Fibroblast of lung (primary cell): ENCODE measurements at regions not wholly inside any gene's neighbourhood (a gene's known extent, or its start where the extent isn't known, plus 50 kb on each side); places are given as distances from the start of the nearest gene placed in this dataset.

Source experiments
- DNase-seq, 2 donors: peaks; one replicate each; pipeline versions ENCODE4 v3.0.0 to v3.0.0-alpha.2; 2010; ENCODE audit warnings: low read depth in 2 of 2
- H2AFZ ChIP-seq: 2 replicates; pipeline ENCODE4 v1.5.1; 2012; ENCODE audit warnings: low read length, control low read depth, inconsistent platforms
- H3K27ac ChIP-seq: 2 replicates; pipeline ENCODE4 v1.5.1; 2011; ENCODE audit warnings: low read length, control low read depth; ENCODE audit not compliant: insufficient read depth
- H3K27me3 ChIP-seq: 2 replicates; pipeline ENCODE4 v1.5.1; 2011; ENCODE audit warnings: mild to moderate bottlenecking, low read length; ENCODE audit not compliant: control insufficient read depth, insufficient read depth
- H3K36me3 ChIP-seq: 2 replicates; pipeline ENCODE4 v1.5.1; 2011; ENCODE audit warnings: low read length; ENCODE audit not compliant: control insufficient read depth, insufficient read depth
- H3K4me1 ChIP-seq: 2 replicates; pipeline ENCODE4 v1.5.1; 2011; ENCODE audit warnings: low read length; ENCODE audit not compliant: control insufficient read depth, insufficient read depth; ENCODE audit errors: extremely low read depth
- H3K4me2 ChIP-seq: 2 replicates; pipeline ENCODE4 v1.5.1; 2011; ENCODE audit warnings: low read length, control low read depth; ENCODE audit not compliant: insufficient read depth; ENCODE audit errors: extremely low read depth
- H3K4me3 ChIP-seq, 4 experiments: fragments of 200-600 bp in 1 of 4; sonication (generic) in 1 of 4; replicated peaks in 1 of 4; 2 replicates each; pipeline ENCODE4 v1.5.1; 2011 to 2016; ENCODE audit warnings: low read length in 4 of 4, low read depth in 3 of 4, mild to moderate bottlenecking in 3 of 4, control low read depth in 2 of 4, inconsistent platforms in 1 of 4, mixed read lengths in 1 of 4; ENCODE audit not compliant: insufficient read depth in 1 of 4; ENCODE audit errors: control extremely low read depth in 1 of 4
- H3K79me2 ChIP-seq: 2 replicates; pipeline ENCODE4 v1.5.1; 2012; ENCODE audit warnings: mild to moderate bottlenecking, low read length, inconsistent platforms; ENCODE audit not compliant: control insufficient read depth, insufficient read depth
- H3K9ac ChIP-seq: 2 replicates; pipeline ENCODE4 v1.5.1; 2011; ENCODE audit warnings: mild to moderate bottlenecking, low read length, control low read depth; ENCODE audit not compliant: insufficient read depth
- H3K9me3 ChIP-seq: 2 replicates; pipeline ENCODE4 v1.5.1; 2012; ENCODE audit warnings: low read depth, low read length; ENCODE audit not compliant: control insufficient read depth, insufficient read depth
- H4K20me1 ChIP-seq: 2 replicates; pipeline ENCODE4 v1.5.1; 2011; ENCODE audit warnings: low read length; ENCODE audit not compliant: control insufficient read depth, insufficient read depth; ENCODE audit errors: extremely low read depth
- EZH2 ChIP-seq: IDR thresholded peaks from 2 replicates; pipeline ENCODE4 v1.5.1; 2012; ENCODE audit warnings: low read length, control low read depth, mild to moderate bottlenecking; ENCODE audit errors: missing control alignments
- TF ChIP-seq, protein P1 (sequence below), 2 donors: IDR thresholded peaks in 1 of 2; conservative IDR thresholded peaks in 1 of 2; 1 replicate in 1 of 2; 2 replicates in 1 of 2; pipeline ENCODE4 v1.5.1; 2011 to 2012; ENCODE audit warnings: low read length in 2 of 2, control low read depth in 1 of 2, inconsistent platforms in 1 of 2, low read depth in 1 of 2, mild to moderate bottlenecking in 1 of 2

DNA sequence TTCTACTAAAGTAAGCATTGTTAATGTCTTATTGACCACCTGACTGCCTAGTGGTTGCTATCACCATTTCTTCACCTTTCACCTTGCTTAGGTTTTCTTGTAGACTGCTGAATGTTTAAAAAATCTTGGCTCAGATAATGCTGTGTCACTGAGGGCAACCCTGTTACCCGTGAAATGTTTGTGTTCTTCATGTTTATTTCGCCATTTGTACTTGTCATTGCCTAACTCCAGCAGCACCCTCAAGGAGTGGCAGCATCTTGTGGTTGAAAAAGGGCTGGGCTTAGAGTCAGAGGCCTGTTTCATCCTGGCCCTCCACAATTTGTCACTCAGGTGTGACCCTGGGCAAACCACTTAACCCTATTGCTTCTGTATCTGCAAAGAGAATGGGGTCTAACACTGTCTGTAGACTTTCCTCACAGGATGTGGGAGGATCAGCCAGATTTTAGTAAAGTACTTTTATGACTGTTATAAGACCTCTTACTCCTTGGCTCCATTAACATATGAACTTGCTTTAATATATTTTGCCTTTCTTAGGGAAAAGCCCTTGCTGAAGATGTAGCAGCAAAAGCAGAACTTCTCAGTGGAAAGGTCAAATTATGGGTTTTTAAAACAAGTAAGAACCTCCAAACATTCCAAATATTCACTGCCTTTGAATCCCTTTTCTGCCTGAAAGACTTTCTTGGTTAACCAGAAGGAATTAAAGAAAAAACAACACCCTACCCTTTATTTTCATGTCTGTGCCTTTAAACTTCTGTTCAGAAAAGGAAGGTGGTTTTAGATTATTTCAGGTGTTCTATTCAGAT, 154.5 kb upstream of the C11orf87 start:
- Histone ChIP-seq H3K4me2 (no peak overlapping the region), H3K79me2 (no peaks in the 10 kb centered on the region), H3K4me1 (no peaks in the 10 kb centered on the region), H3K27ac (no peak overlapping the region), H4K20me1 (no peaks in the 10 kb centered on the region), H3K27me3 (no peaks in the 10 kb centered on the region), H3K36me3 (no peaks in the 10 kb centered on the region), H3K9me3 (no peaks in the 10 kb centered on the region), H3K4me3 (no peak overlapping the region), H3K9ac (no peak overlapping the region), H2AFZ (no peak overlapping the region)
- TF ChIP-seq EZH2 = no peak
- TF ChIP-seq, protein P1, sequence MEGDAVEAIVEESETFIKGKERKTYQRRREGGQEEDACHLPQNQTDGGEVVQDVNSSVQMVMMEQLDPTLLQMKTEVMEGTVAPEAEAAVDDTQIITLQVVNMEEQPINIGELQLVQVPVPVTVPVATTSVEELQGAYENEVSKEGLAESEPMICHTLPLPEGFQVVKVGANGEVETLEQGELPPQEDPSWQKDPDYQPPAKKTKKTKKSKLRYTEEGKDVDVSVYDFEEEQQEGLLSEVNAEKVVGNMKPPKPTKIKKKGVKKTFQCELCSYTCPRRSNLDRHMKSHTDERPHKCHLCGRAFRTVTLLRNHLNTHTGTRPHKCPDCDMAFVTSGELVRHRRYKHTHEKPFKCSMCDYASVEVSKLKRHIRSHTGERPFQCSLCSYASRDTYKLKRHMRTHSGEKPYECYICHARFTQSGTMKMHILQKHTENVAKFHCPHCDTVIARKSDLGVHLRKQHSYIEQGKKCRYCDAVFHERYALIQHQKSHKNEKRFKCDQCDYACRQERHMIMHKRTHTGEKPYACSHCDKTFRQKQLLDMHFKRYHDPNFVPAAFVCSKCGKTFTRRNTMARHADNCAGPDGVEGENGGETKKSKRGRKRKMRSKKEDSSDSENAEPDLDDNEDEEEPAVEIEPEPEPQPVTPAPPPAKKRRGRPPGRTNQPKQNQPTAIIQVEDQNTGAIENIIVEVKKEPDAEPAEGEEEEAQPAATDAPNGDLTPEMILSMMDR (conservative IDR thresholded peaks at IDR 0.05 in 1 of 2, IDR thresholded peaks at IDR 0.05 in 1 of 2; ENCODE audit: low read depth in 1 of 2, low read length in 2 of 2) = no peak
- peak in 1 of 2 donors; percentile 62 for DNase-seq

DNA sequence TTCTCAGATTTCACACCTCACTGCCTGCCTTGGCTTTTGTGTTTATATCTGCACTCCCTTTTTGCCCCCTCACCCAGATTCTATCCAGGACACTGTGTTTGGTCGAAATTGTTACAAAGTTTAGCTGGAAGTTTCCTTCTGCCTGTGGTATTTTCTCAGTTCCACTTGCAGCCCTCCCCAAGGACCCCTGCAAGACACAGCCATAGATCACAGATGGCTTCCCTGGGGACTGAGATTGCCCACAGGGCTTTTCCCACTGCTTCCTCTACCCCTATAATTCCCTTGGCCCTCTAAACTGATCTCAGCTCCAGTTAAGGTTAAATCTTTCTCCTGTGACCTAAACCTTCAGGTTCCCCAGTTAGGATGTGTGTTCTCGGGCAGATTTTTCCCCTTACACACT, 146.1 kb upstream of the C11orf87 start:
- Histone ChIP-seq H3K27me3 (no peaks in the 10 kb centered on the region), H3K79me2 (no peaks in the 10 kb centered on the region), H3K4me2 (no peak overlapping the region), H3K9ac (no peak overlapping the region), H3K4me3 (no peak overlapping the region), H3K4me1 (no peaks in the 10 kb centered on the region), H2AFZ (no peak overlapping the region), H3K9me3 (no peaks in the 10 kb centered on the region), H3K27ac (no peak overlapping the region), H4K20me1 (no peaks in the 10 kb centered on the region), H3K36me3 (no peaks in the 10 kb centered on the region)
- no peak for DNase-seq
- TF ChIP-seq, protein P1 (conservative IDR thresholded peaks at IDR 0.05 in 1 of 2, IDR thresholded peaks at IDR 0.05 in 1 of 2; ENCODE audit: low read depth in 1 of 2, low read length in 2 of 2) = no peak
- TF ChIP-seq EZH2 = no peak

DNA sequence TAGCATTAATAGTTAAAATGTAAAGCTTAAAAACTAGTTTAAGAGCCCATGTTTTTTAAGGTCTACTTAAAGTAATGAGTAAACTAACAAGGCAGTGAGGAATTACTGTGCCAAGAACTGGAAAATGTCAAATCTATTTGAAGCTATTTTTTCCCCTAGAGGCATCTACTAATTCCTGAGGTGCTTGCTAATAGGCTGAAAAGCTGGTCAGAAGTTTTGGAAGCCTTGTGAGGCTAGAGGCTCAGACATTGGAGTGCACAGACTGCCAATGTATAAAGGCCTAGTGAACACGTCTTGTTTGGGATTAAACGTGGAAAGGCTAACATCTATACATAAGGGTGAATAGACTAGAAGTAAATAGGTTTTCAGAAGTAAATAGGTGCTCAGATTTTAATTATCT, 136.5 kb upstream of the C11orf87 start:
- Histone ChIP-seq H3K9ac (no peak overlapping the region), H3K36me3 (no peaks in the 10 kb centered on the region), H2AFZ (no peak overlapping the region), H3K27ac (no peak overlapping the region), H3K27me3 (no peaks in the 10 kb centered on the region), H4K20me1 (no peaks in the 10 kb centered on the region), H3K4me3 (no peak overlapping the region), H3K4me1 (no peaks in the 10 kb centered on the region), H3K4me2 (no peak overlapping the region), H3K9me3 (no peaks in the 10 kb centered on the region), H3K79me2 (no peaks in the 10 kb centered on the region)
- no peak for DNase-seq
- TF ChIP-seq EZH2 = no peak
- TF ChIP-seq, protein P1 (conservative IDR thresholded peaks at IDR 0.05 in 1 of 2, IDR thresholded peaks at IDR 0.05 in 1 of 2; ENCODE audit: low read depth in 1 of 2, low read length in 2 of 2) = no peak
